CD4-positive, CD25-positive, alpha-beta regulatory T cell (primary cell): ENCODE measurements at regions not wholly inside any gene's neighbourhood (a gene's known extent, or its start where the extent isn't known, plus 50 kb on each side); places are given as distances from the start of the nearest gene placed in this dataset.
"Not testable (repeated sequence)": the region's sequence is repeated elsewhere in the genome, so short reads cannot be mapped to it uniquely, and the experiment has no call there.

Experiments used
- ATAC-seq, 2 donors: fragments of 150-1000 bp; cut with Tn5 transposase; one replicate each; pipeline ENCODE4 v1.10.0; 2021; ENCODE audit warnings: low read depth in 2 of 2, moderate number of reproducible peaks in 2 of 2, moderate library complexity in 1 of 2
- DNase-seq, 3 donors: peaks; one replicate each; pipeline versions ENCODE4 v3.0.0 to v3.0.0-alpha.2; 2012 to 2022; ENCODE audit warnings: mixed read lengths in 1 of 3
- H3K27ac ChIP-seq: one replicate; pipeline ENCODE4 v1.7.0; 2013; ENCODE audit warnings: mild to moderate bottlenecking, low read length; ENCODE audit not compliant: insufficient read depth, poor library complexity, severe bottlenecking
- H3K27me3 ChIP-seq: one replicate; pipeline ENCODE4 v1.7.0; 2013; ENCODE audit warnings: low read length; ENCODE audit not compliant: control insufficient read depth, insufficient read depth
- H3K36me3 ChIP-seq: one replicate; pipeline ENCODE4 v1.7.0; 2013; ENCODE audit warnings: mild to moderate bottlenecking, low read length, moderate library complexity; ENCODE audit not compliant: control insufficient read depth, insufficient read depth
- H3K4me1 ChIP-seq: 2 replicates; pipeline ENCODE4 v1.7.0; 2013; ENCODE audit warnings: mild to moderate bottlenecking, low read length; ENCODE audit not compliant: insufficient read depth, control insufficient read depth, poor library complexity, severe bottlenecking
- H3K4me3 ChIP-seq: one replicate; pipeline ENCODE4 v1.7.0; 2013; ENCODE audit warnings: low read depth, mild to moderate bottlenecking, low read length, moderate library complexity
- H3K9me3 ChIP-seq, 2 experiments: 1 replicate in 1 of 2; 2 replicates in 1 of 2; pipeline ENCODE4 v1.7.0; 2013; ENCODE audit warnings: low read length in 2 of 2, mild to moderate bottlenecking in 1 of 2, moderate library complexity in 1 of 2; ENCODE audit not compliant: control insufficient read depth in 2 of 2
- H3K27ac Mint-ChIP-seq, 3 donors: one replicate each; pipeline ENCODE4 v1.8.0; 2020 to 2022; ENCODE audit warnings: mild to moderate bottlenecking in 3 of 3, mixed read lengths in 3 of 3, moderate library complexity in 2 of 3
- H3K27me3 Mint-ChIP-seq: one replicate; pipeline ENCODE4 v1.8.0; 2022; ENCODE audit warnings: mild to moderate bottlenecking, mixed read lengths
- H3K36me3 Mint-ChIP-seq: one replicate; pipeline ENCODE4 v1.8.0; 2020; ENCODE audit warnings: mixed read lengths
- H3K4me1 Mint-ChIP-seq, 4 donors: one replicate each; pipeline ENCODE4 v1.8.0; 2020 to 2022; ENCODE audit warnings: mixed read lengths in 4 of 4, mild to moderate bottlenecking in 1 of 4
- H3K4me3 Mint-ChIP-seq, 4 donors: one replicate each; pipeline ENCODE4 v1.8.0; 2020 to 2022; ENCODE audit warnings: mild to moderate bottlenecking in 4 of 4, mixed read lengths in 4 of 4, moderate library complexity in 3 of 4
- H3K9me3 Mint-ChIP-seq, 7 donors: one replicate each; pipeline ENCODE4 v1.8.0; 2020 to 2022; ENCODE audit warnings: mixed read lengths in 7 of 7, mild to moderate bottlenecking in 3 of 7, moderate library complexity in 2 of 7

- no peaks in the 10 kb centered on the region for H3K4me1 ChIP-seq
- Mint-ChIP-seq H3K4me1 (no peaks in the 10 kb centered on the region), H3K27ac (no peak overlapping the region), H3K36me3 (no peaks in the 10 kb centered on the region), H3K9me3 (peaks cover 0 to 26% (median 11%) of the 10 kb centered on the region in 7 donors), H3K27me3 (no peaks in the 10 kb centered on the region), H3K4me3 (no peak overlapping the region)
- H3K9me3 ChIP-seq, result peaks cover 8 to 21% of the 10 kb centered on the region in 2 experiments
- H3K27ac ChIP-seq, result no peak overlapping the region
- DNase-seq (no peak), ATAC-seq (no peak)
- no peaks in the 10 kb centered on the region for H3K36me3 ChIP-seq
- H3K4me3 ChIP-seq, result no peak overlapping the region
- no peaks in the 10 kb centered on the region for H3K27me3 ChIP-seq
These were observed 216.7 kb upstream of the PHF14 start for GRCh38 chr7:10756981-10757380.

- ATAC-seq (no peak), DNase-seq (no peak)
- no peaks in the 10 kb centered on the region for H3K36me3 Mint-ChIP-seq
- no peak overlapping the region for H3K4me3 ChIP-seq
- no peaks in the 10 kb centered on the region for H3K27me3 ChIP-seq
- H3K36me3 ChIP-seq, result no peaks in the 10 kb centered on the region
- no peaks in the 10 kb centered on the region for H3K4me1 ChIP-seq
- no peak overlapping the region for H3K4me3 Mint-ChIP-seq
- H3K9me3 Mint-ChIP-seq, result peaks cover 0 to 25% (median 11%) of the 10 kb centered on the region in 7 donors
- no peak overlapping the region for H3K27ac ChIP-seq
- H3K27me3 Mint-ChIP-seq, result no peaks in the 10 kb centered on the region
- no peak overlapping the region for H3K27ac Mint-ChIP-seq
- peaks cover 8 to 21% of the 10 kb centered on the region in 2 experiments for H3K9me3 ChIP-seq
- H3K4me1 Mint-ChIP-seq, result no peaks in the 10 kb centered on the region
These were observed 214.6 kb upstream of the PHF14 start for GRCh38 chr7:10759120-10759519.

GRCh38 chr7:10767771-10768170 lies 205.9 kb upstream of the PHF14 start:
- H3K4me3 ChIP-seq, result no peak overlapping the region
- Mint-ChIP-seq H3K9me3 (no peaks in the 10 kb centered on the region), H3K27ac (no peak overlapping the region), H3K36me3 (no peaks in the 10 kb centered on the region), H3K27me3 (no peaks in the 10 kb centered on the region), H3K4me3 (no peak overlapping the region), H3K4me1 (no peaks in the 10 kb centered on the region)
- no peaks in the 10 kb centered on the region for H3K36me3 ChIP-seq
- H3K27ac ChIP-seq, result no peak overlapping the region
- H3K4me1 ChIP-seq, result no peaks in the 10 kb centered on the region
- no peaks in the 10 kb centered on the region for H3K27me3 ChIP-seq
- H3K9me3 ChIP-seq, result no peaks in the 10 kb centered on the region
- DNase-seq (no peak), ATAC-seq (no peak)

- no peaks in the 10 kb centered on the region for H3K27me3 ChIP-seq
- no peak overlapping the region for H3K4me3 Mint-ChIP-seq
- H3K4me1 Mint-ChIP-seq, result no peaks in the 10 kb centered on the region
These were observed 203.5 kb upstream of the PHF14 start for GRCh38 chr7:10770176-10770575.

GRCh38 chr7:10773430-10773829 lies 200.2 kb upstream of the PHF14 start:
- Mint-ChIP-seq H3K27me3 (no peaks in the 10 kb centered on the region), H3K9me3 (peaks cover 0 to 6% (median 0%) of the 10 kb centered on the region in 7 donors), H3K4me3 (no peak overlapping the region), H3K36me3 (no peaks in the 10 kb centered on the region), H3K27ac (no peak overlapping the region), H3K4me1 (no peaks in the 10 kb centered on the region)
- Histone ChIP-seq H3K4me1 (no peaks in the 10 kb centered on the region), H3K27me3 (no peaks in the 10 kb centered on the region), H3K4me3 (no peak overlapping the region), H3K9me3 (no peaks in the 10 kb centered on the region), H3K36me3 (no peaks in the 10 kb centered on the region), H3K27ac (no peak overlapping the region)
- ATAC-seq, result no peak
- no peak for DNase-seq

More at GRCh38 chr7:10770176-10770575, 203.5 kb upstream of the PHF14 start:
- Histone ChIP-seq H3K36me3 (no peaks in the 10 kb centered on the region), H3K9me3 (no peaks in the 10 kb centered on the region), H3K4me3 (no peak overlapping the region), H3K4me1 (no peaks in the 10 kb centered on the region), H3K27ac (no peak overlapping the region)
- Mint-ChIP-seq H3K27ac (no peak overlapping the region), H3K27me3 (no peaks in the 10 kb centered on the region), H3K9me3 (peaks cover 0 to 2% (median 0%) of the 10 kb centered on the region in 7 donors), H3K36me3 (no peaks in the 10 kb centered on the region)
- no peak for DNase-seq
- ATAC-seq, result no peak

GRCh38 chr7:10779465-10780399 lies 193.9 kb upstream of the PHF14 start:
- Histone ChIP-seq H3K27me3 (no peaks in the 10 kb centered on the region), H3K36me3 (no peaks in the 10 kb centered on the region), H3K9me3 (no peaks in the 10 kb centered on the region), H3K27ac (no peak overlapping the region), H3K4me1 (no peaks in the 10 kb centered on the region), H3K4me3 (no peak overlapping the region)
- Mint-ChIP-seq H3K9me3 (peaks cover 0 to 6% (median 0%) of the 10 kb centered on the region in 7 donors), H3K27me3 (no peaks in the 10 kb centered on the region), H3K27ac (no peak overlapping the region), H3K36me3 (no peaks in the 10 kb centered on the region), H3K4me3 (no peak overlapping the region), H3K4me1 (no peaks in the 10 kb centered on the region)
- ATAC-seq (no peak), DNase-seq (no peak)

GRCh38 chr7:10780400-10780747 lies 193.3 kb upstream of the PHF14 start:
- Mint-ChIP-seq H3K27ac (no peak overlapping the region), H3K4me3 (no peak overlapping the region), H3K36me3 (no peaks in the 10 kb centered on the region), H3K27me3 (no peaks in the 10 kb centered on the region), H3K4me1 (no peaks in the 10 kb centered on the region), H3K9me3 (peaks cover 0 to 6% (median 0%) of the 10 kb centered on the region in 7 donors)
- no peak for DNase-seq
- Histone ChIP-seq H3K9me3 (no peaks in the 10 kb centered on the region), H3K27me3 (no peaks in the 10 kb centered on the region), H3K4me3 (no peak overlapping the region), H3K36me3 (no peaks in the 10 kb centered on the region), H3K27ac (no peak overlapping the region), H3K4me1 (no peaks in the 10 kb centered on the region)
- ATAC-seq, result no peak

- not testable (repeated sequence) for ATAC-seq, DNase-seq, H3K4me1 ChIP-seq, H3K27me3 ChIP-seq, H3K27me3 Mint-ChIP-seq, H3K36me3 ChIP-seq, H3K9me3 ChIP-seq, H3K36me3 Mint-ChIP-seq, H3K4me1 Mint-ChIP-seq, H3K4me3 Mint-ChIP-seq, H3K27ac ChIP-seq, H3K27ac Mint-ChIP-seq, H3K4me3 ChIP-seq, H3K9me3 Mint-ChIP-seq
These were observed 186.7 kb upstream of the PHF14 start for GRCh38 chr7:10786976-10787375.
